ENCODE measurements at regions not wholly inside any gene's neighbourhood (a gene's known extent, or its start where the extent isn't known, plus 50 kb on each side); places are given as distances from the start of the nearest gene placed in this dataset.

- Mint-ChIP-seq H3K27ac (no peak overlapping the region), H3K4me1 (no peaks in the 10 kb centered on the region), H3K4me3 (no peak overlapping the region), H3K27me3 (no peaks in the 10 kb centered on the region), H3K9me3 (ENCODE audit: low read depth) (peaks cover 4% of the 10 kb centered on the region), H3K36me3 (no peaks in the 10 kb centered on the region)
- CTCF ChIA-PET = no interaction called here
- no peak for ATAC-seq
- no peak for DNase-seq
These were observed 148.1 kb downstream of the PPARGC1A start for GRCh38 chr4:23741681-23742191.

DNA sequence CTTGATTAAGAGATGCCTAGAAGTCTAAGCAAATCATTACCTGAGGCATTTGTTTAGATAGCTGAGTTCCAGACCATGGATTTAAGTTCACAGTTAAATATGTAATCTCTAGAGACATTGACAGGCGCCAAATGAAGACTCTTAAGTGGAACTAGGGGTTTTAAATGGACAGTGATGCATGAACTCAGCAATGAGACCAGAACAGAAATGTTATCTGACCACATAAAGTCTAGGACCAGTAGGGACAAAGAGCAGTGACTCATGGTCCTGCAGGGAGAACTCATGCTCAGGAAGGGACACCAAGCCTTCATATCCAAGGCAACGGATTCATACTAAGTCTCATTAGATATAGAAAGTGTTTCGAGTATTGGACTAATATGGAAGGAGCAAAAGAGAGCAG lies 152.3 kb downstream of the PPARGC1A start:
- no peaks in the 10 kb centered on the region for H3K36me3 Mint-ChIP-seq
- DNase-seq (no peak), ATAC-seq (no peak)
- no peak overlapping the region for H3K27ac Mint-ChIP-seq
- peaks cover 2% of the 10 kb centered on the region for H3K9me3 Mint-ChIP-seq (ENCODE audit: low read depth)
- H3K27me3 Mint-ChIP-seq = no peaks in the 10 kb centered on the region
- H3K4me1 Mint-ChIP-seq = no peaks in the 10 kb centered on the region
- no peak overlapping the region for H3K4me3 Mint-ChIP-seq
- CTCF ChIA-PET = no interaction called here

DNA sequence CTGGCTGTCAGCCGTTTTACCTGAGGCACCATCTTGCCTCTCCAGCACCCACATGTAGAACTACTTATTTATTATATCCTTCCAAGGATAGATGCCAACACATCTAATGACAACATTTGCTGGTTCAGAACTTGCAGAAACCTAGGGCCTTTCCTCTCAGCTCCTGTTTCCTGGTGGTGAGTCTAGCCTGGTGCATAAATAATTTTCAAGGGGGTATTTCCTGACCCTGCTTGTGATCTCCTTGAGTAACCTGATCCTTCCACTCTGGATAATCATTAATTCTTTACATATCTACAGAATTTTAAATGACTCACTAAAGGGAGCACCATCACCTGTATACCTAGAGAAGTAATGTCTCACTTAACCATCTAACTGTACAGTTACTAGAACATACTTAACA lies 153.4 kb downstream of the PPARGC1A start:
- Mint-ChIP-seq H3K27ac (no peak overlapping the region), H3K27me3 (no peaks in the 10 kb centered on the region), H3K4me3 (no peak overlapping the region), H3K9me3 (ENCODE audit: low read depth) (peaks cover 2% of the 10 kb centered on the region), H3K4me1 (no peaks in the 10 kb centered on the region), H3K36me3 (no peaks in the 10 kb centered on the region)
- CTCF ChIA-PET = no interaction called here
- DNase-seq (no peak), ATAC-seq (no peak)

GRCh38 chr4:23734000-23734399 lies 155.8 kb downstream of the PPARGC1A start:
- H3K9me3 Mint-ChIP-seq (ENCODE audit: low read depth) = peaks cover 6% of the 10 kb centered on the region
- DNase-seq = no peak
- CTCF ChIA-PET = no interaction called here

GRCh38 chr4:23733476-23733875 lies 156.4 kb downstream of the PPARGC1A start:
- Mint-ChIP-seq H3K27ac (no peak overlapping the region), H3K9me3 (ENCODE audit: low read depth) (peaks cover 6% of the 10 kb centered on the region), H3K4me3 (no peak overlapping the region), H3K4me1 (no peaks in the 10 kb centered on the region), H3K27me3 (no peaks in the 10 kb centered on the region), H3K36me3 (no peaks in the 10 kb centered on the region)
- ATAC-seq (no peak), DNase-seq (no peak)
- CTCF ChIA-PET = no interaction called here

More at GRCh38 chr4:23734000-23734399, 155.8 kb downstream of the PPARGC1A start:
- ATAC-seq = no peak
- Mint-ChIP-seq H3K4me1 (no peaks in the 10 kb centered on the region), H3K27ac (no peak overlapping the region), H3K27me3 (no peaks in the 10 kb centered on the region), H3K4me3 (no peak overlapping the region), H3K36me3 (no peaks in the 10 kb centered on the region)

DNA sequence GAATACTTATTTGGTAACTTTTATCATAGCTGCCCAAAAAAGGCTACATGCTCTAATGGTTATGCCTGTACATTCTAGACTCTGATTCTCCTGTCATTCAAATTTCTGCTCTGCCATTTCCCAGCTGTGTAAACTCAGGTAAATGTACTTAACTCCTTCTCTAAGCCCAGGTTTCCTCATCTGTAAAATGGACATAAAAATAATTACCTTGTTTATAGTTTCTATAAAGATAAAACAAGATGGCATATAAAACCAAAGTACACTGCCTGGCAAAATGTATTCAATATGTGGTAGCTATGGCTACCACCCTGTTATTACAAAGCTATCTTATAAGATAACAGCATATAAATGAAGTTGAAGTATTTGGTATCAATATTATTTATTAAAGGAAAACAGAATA lies 158.8 kb downstream of the PPARGC1A start:
- Mint-ChIP-seq H3K4me1 (no peaks in the 10 kb centered on the region), H3K4me3 (no peak overlapping the region), H3K27me3 (no peaks in the 10 kb centered on the region), H3K27ac (no peak overlapping the region), H3K9me3 (ENCODE audit: low read depth) (peaks cover 6% of the 10 kb centered on the region), H3K36me3 (no peaks in the 10 kb centered on the region)
- DNase-seq (no peak), ATAC-seq (no peak)
- CTCF ChIA-PET = no interaction called here

- Mint-ChIP-seq H3K36me3 (no peaks in the 10 kb centered on the region), H3K4me3 (no peak overlapping the region), H3K9me3 (ENCODE audit: low read depth) (peaks cover 7% of the 10 kb centered on the region), H3K27me3 (no peaks in the 10 kb centered on the region), H3K27ac (no peak overlapping the region), H3K4me1 (no peaks in the 10 kb centered on the region)
- DNase-seq (no peak), ATAC-seq (no peak)
- CTCF ChIA-PET = no interaction called here
These were observed 160.9 kb downstream of the PPARGC1A start for GRCh38 chr4:23728971-23729370.

- Mint-ChIP-seq H3K4me3 (no peak overlapping the region), H3K27ac (no peak overlapping the region), H3K36me3 (no peaks in the 10 kb centered on the region), H3K4me1 (no peaks in the 10 kb centered on the region), H3K27me3 (no peaks in the 10 kb centered on the region), H3K9me3 (ENCODE audit: low read depth) (peaks cover 7% of the 10 kb centered on the region)
- DNase-seq = no peak
- ATAC-seq = no peak
- CTCF ChIA-PET = no interaction called here
These were observed 161.5 kb downstream of the PPARGC1A start for GRCh38 chr4:23728393-23728792.

- Mint-ChIP-seq H3K4me1 (no peaks in the 10 kb centered on the region), H3K4me3 (no peak overlapping the region), H3K27ac (no peak overlapping the region), H3K27me3 (no peaks in the 10 kb centered on the region), H3K36me3 (no peaks in the 10 kb centered on the region), H3K9me3 (ENCODE audit: low read depth) (no peaks in the 10 kb centered on the region)
- CTCF ChIA-PET = interaction anchor here (0.6 kb wide), 1 partner anchor 455 kb away, joined by 3 read pairs; no protein-coding TSS in a partner anchor
- no peak for DNase-seq
- ATAC-seq = no peak
These were observed 169.3 kb downstream of the PPARGC1A start for GRCh38 chr4:23720556-23720955.

DNA sequence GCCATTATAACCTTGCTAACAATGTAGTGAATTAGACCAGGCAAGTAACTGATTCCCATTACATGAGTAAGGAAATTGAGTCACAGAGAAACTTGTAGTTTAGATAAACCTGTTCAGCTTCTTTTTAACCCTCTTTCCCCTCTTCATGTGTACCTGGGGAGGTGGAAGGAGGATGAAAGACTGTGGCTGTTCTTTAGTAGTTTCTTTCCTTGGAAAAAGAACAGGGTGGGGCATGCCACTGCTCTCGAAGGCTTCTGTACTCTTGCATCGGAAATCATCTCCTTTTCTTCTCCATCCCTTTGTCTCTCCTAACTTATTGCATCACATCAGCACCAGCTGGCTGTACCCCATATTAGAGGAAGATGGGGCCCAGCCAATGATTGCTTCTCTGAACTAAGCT lies 171.4 kb downstream of the PPARGC1A start:
- ATAC-seq (no peak), DNase-seq (no peak)
- CTCF ChIA-PET = no interaction called here
- Mint-ChIP-seq H3K4me3 (no peak overlapping the region), H3K4me1 (no peaks in the 10 kb centered on the region), H3K27ac (no peak overlapping the region), H3K36me3 (no peaks in the 10 kb centered on the region), H3K9me3 (ENCODE audit: low read depth) (no peaks in the 10 kb centered on the region), H3K27me3 (no peaks in the 10 kb centered on the region)

DNA sequence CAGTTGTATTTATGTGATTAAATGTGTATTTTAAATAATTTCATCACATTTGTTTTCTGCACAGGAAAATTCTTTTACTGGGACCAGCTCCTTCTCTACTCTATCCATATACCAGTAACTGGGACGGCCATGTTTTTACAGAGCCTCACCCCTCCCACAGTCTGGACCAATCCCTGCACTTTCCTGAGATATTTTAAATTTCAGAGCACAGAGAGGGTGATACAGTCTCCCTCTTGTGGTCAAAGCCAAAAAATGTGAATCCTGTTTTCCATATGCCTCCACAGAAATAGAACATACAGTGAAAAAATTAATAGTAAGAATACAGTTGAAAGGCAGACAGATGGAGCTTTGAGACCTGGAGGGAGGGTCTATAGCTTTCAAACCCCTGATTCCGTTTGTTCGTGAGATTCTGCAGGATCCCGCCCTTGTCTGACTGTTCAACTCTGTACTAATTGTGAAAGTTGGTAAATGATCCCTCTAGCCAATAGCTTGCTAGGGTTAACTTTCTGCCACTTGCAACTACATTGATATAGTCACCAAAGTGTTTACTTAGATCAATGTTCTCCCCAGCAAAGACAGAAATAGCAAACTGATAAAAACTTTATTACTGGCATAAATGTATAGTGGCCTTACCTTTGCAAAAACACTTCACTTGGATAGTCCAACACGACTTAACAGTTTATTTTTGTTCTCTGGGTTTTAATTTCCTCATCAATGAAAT lies 172.2 kb downstream of the PPARGC1A start:
- Mint-ChIP-seq H3K9me3 (ENCODE audit: low read depth) (no peaks in the 10 kb centered on the region), H3K4me1 (no peaks in the 10 kb centered on the region), H3K36me3 (no peaks in the 10 kb centered on the region), H3K27ac (no peak overlapping the region), H3K4me3 (no peak overlapping the region), H3K27me3 (no peaks in the 10 kb centered on the region)
- no peak for DNase-seq
- no peak for ATAC-seq
- CTCF ChIA-PET = no interaction called here

- no peaks in the 10 kb centered on the region for H3K4me1 Mint-ChIP-seq
- no peaks in the 10 kb centered on the region for H3K9me3 Mint-ChIP-seq (ENCODE audit: low read depth)
- CTCF ChIA-PET = no interaction called here
These were observed 179.5 kb downstream of the PPARGC1A start for GRCh38 chr4:23710298-23710697.

GRCh38 chr4:23707652-23708026 lies 182.2 kb downstream of the PPARGC1A start:
- CTCF ChIA-PET = no interaction called here
- DNase-seq = no peak
- Mint-ChIP-seq H3K27me3 (no peaks in the 10 kb centered on the region), H3K27ac (no peak overlapping the region), H3K9me3 (ENCODE audit: low read depth) (no peaks in the 10 kb centered on the region), H3K4me1 (no peaks in the 10 kb centered on the region), H3K4me3 (no peak overlapping the region), H3K36me3 (no peaks in the 10 kb centered on the region)
- ATAC-seq = no peak

More at GRCh38 chr4:23710298-23710697, 179.5 kb downstream of the PPARGC1A start:
- Mint-ChIP-seq H3K4me3 (no peak overlapping the region), H3K27ac (no peak overlapping the region), H3K36me3 (no peaks in the 10 kb centered on the region), H3K27me3 (no peaks in the 10 kb centered on the region)
- DNase-seq (no peak), ATAC-seq (no peak)

DNA sequence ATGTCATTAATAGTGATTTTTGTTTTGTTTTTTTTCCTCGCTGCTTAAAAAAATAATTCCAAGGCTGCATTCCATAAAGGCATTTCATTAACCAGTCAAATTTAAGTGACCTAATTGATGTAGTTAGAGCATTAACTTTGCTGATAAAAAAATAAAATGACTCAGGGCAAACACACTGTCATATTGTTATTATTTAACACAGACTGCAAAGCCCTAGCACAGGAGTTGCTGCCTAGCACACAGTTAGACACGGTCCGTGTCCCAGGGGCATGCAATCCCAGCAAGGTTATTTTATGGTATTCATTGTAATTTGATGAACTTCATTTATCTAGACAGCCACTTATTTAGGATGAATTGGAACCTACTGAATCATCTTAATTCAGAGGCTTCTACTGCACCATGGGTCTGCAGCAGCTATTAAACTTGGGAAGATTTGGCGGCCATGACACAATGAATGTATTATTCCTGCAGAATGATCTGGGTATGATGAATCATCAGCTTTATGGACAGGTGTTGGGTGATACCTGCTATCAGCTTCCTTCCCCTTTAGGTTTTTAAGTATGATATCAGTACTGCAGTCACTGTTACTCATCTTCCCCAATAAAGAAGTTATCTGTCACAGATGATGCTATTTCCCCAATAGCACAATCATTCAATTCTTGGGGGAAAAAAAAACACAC lies 182.7 kb downstream of the PPARGC1A start:
- Mint-ChIP-seq H3K36me3 (no peaks in the 10 kb centered on the region), H3K27ac (no peak overlapping the region), H3K4me3 (no peak overlapping the region)

More for the DNA sequence above, 182.7 kb downstream of the PPARGC1A start:
- no peaks in the 10 kb centered on the region for H3K4me1 Mint-ChIP-seq
- DNase-seq = no peak
- no peaks in the 10 kb centered on the region for H3K9me3 Mint-ChIP-seq (ENCODE audit: low read depth)
- no peak for ATAC-seq
- no peaks in the 10 kb centered on the region for H3K27me3 Mint-ChIP-seq
- CTCF ChIA-PET = no interaction called here

All from activated CD8-positive, alpha-beta memory T cell treated with anti-CD3 and anti-CD28 coated beads, Interleukin-2, amount 10 ng/mL, durations not matched to agents 7 days and 5 days (primary cell).